ENCODE measurements at regions not wholly inside any gene's neighbourhood (a gene's known extent, or its start where the extent isn't known, plus 50 kb on each side); places are given as distances from the start of the nearest gene placed in this dataset.

GRCh38 chr2:83051538-83052170, 1407.4 kb downstream of the SUCLG1 start:
- no peaks in the 10 kb centered on the region for H3K27me3 ChIP-seq (ENCODE audit: control insufficient read depth, insufficient read depth, low read length)
- H3K27ac ChIP-seq (ENCODE audit: low read depth in 2 of 2, low read length in 2 of 2): no peak overlapping the region
- intact Hi-C loops (cut with DNase I): no loop called here
- DNase-seq: no peak
- no peak overlapping the region for H3K9ac ChIP-seq (ENCODE audit: low read length in 3 of 3)
- no peaks in the 10 kb centered on the region for H3K4me1 ChIP-seq (ENCODE audit: control insufficient read depth in 2 of 3, insufficient read depth in 2 of 3, low read depth in 1 of 3, low read length in 3 of 3)
- TF ChIP-seq, protein P1, sequence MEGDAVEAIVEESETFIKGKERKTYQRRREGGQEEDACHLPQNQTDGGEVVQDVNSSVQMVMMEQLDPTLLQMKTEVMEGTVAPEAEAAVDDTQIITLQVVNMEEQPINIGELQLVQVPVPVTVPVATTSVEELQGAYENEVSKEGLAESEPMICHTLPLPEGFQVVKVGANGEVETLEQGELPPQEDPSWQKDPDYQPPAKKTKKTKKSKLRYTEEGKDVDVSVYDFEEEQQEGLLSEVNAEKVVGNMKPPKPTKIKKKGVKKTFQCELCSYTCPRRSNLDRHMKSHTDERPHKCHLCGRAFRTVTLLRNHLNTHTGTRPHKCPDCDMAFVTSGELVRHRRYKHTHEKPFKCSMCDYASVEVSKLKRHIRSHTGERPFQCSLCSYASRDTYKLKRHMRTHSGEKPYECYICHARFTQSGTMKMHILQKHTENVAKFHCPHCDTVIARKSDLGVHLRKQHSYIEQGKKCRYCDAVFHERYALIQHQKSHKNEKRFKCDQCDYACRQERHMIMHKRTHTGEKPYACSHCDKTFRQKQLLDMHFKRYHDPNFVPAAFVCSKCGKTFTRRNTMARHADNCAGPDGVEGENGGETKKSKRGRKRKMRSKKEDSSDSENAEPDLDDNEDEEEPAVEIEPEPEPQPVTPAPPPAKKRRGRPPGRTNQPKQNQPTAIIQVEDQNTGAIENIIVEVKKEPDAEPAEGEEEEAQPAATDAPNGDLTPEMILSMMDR (IDR thresholded peaks at IDR 0.05; ENCODE audit: borderline replicate concordance, extremely low read depth, insufficient read depth): no peak
- H3K9me3 ChIP-seq (ENCODE audit: control insufficient read depth in 2 of 3, insufficient read depth in 1 of 3, low read length in 3 of 3): no peaks in the 10 kb centered on the region
- H3K36me3 ChIP-seq (ENCODE audit: control insufficient read depth in 2 of 3, insufficient read depth in 3 of 3, low read length in 3 of 3): no peaks in the 10 kb centered on the region
- H3K4me3 ChIP-seq (ENCODE audit: low read length in 3 of 3): no peak overlapping the region
- no peak for FAIRE-seq

- no peaks in the 10 kb centered on the region for H3K27me3 ChIP-seq (ENCODE audit: control insufficient read depth, insufficient read depth, low read length)
- no peaks in the 10 kb centered on the region for H3K36me3 ChIP-seq (ENCODE audit: control insufficient read depth in 2 of 3, insufficient read depth in 3 of 3, low read length in 3 of 3)
- FAIRE-seq (no peak), DNase-seq (no peak)
- intact Hi-C loops (cut with DNase I): no loop called here
- H3K9ac ChIP-seq (ENCODE audit: low read length in 3 of 3): no peak overlapping the region
- TF ChIP-seq, protein P1 (IDR thresholded peaks at IDR 0.05; ENCODE audit: borderline replicate concordance, extremely low read depth, insufficient read depth): no peak
- H3K27ac ChIP-seq (ENCODE audit: low read depth in 2 of 2, low read length in 2 of 2): no peak overlapping the region
- no peaks in the 10 kb centered on the region for H3K9me3 ChIP-seq (ENCODE audit: control insufficient read depth in 2 of 3, insufficient read depth in 1 of 3, low read length in 3 of 3)
- H3K4me3 ChIP-seq (ENCODE audit: low read length in 3 of 3): no peak overlapping the region
- H3K4me1 ChIP-seq (ENCODE audit: control insufficient read depth in 2 of 3, insufficient read depth in 2 of 3, low read depth in 1 of 3, low read length in 3 of 3): no peaks in the 10 kb centered on the region
Observed at GRCh38 chr2:83042053-83042452, 1417.0 kb downstream of the SUCLG1 start.

GRCh38 chr2:83022631-83023210, 1436.4 kb downstream of the SUCLG1 start:
- no peak for FAIRE-seq
- H3K27me3 ChIP-seq (ENCODE audit: control insufficient read depth, insufficient read depth, low read length): no peaks in the 10 kb centered on the region
- no peaks in the 10 kb centered on the region for H3K9me3 ChIP-seq (ENCODE audit: control insufficient read depth in 2 of 3, insufficient read depth in 1 of 3, low read length in 3 of 3)
- no peaks in the 10 kb centered on the region for H3K4me1 ChIP-seq (ENCODE audit: control insufficient read depth in 2 of 3, insufficient read depth in 2 of 3, low read depth in 1 of 3, low read length in 3 of 3)
- no peak overlapping the region for H3K4me3 ChIP-seq (ENCODE audit: low read length in 3 of 3)
- intact Hi-C loops (cut with DNase I): no loop called here
- no peak overlapping the region for H3K27ac ChIP-seq (ENCODE audit: low read depth in 2 of 2, low read length in 2 of 2)
- no peak for DNase-seq
- TF ChIP-seq, protein P1 (IDR thresholded peaks at IDR 0.05; ENCODE audit: borderline replicate concordance, extremely low read depth, insufficient read depth): no peak
- no peaks in the 10 kb centered on the region for H3K36me3 ChIP-seq (ENCODE audit: control insufficient read depth in 2 of 3, insufficient read depth in 3 of 3, low read length in 3 of 3)
- H3K9ac ChIP-seq (ENCODE audit: low read length in 3 of 3): no peak overlapping the region
